H1 (cell line): ENCODE measurements at regions not wholly inside any gene's neighbourhood (a gene's known extent, or its start where the extent isn't known, plus 50 kb on each side); places are given as distances from the start of the nearest gene placed in this dataset.

Experiments
- CTCF ChIA-PET: fragments of 300-600 bp; sonication (Branson Sonifier 250); formaldehyde crosslinking; loops from one replicate; lab custom pipeline; 2021; ENCODE audit not compliant: partially characterized antibody; lab: Charles Lee
- POLR2A ChIA-PET: fragments of 300-600 bp; sonication (Branson Sonifier 250); formaldehyde crosslinking; loops from one replicate; lab custom pipeline; 2021; ENCODE audit warnings: inconsistent platforms; ENCODE audit not compliant: partially characterized antibody; lab: Charles Lee
- DNase-seq, 2 experiments: peaks; one replicate each; pipeline versions ENCODE4 v3.0.0 to v3.0.0-alpha.2; 2010 to 2022; ENCODE audit warnings: low spot score in 2 of 2, low read depth in 1 of 2, mixed read lengths in 1 of 2
- FAIRE-seq: peaks from 2 replicates; lab custom pipeline; 2011; peaks lifted over from hg19 to GRCh38; lab: Jason Lieb, UNC
- H2AFZ ChIP-seq: 2 replicates; pipeline ENCODE4 v1.8.1; 2012; ENCODE audit warnings: low read length, inconsistent platforms
- H2AK5ac ChIP-seq: 2 replicates; pipeline ENCODE4 v1.6.1; 2013; ENCODE audit warnings: low read depth, low read length
- H2BK120ac ChIP-seq: replicated peaks from 2 replicates; pipeline ENCODE3; 2013; ENCODE audit warnings: low read depth, low read length, inconsistent platforms
- H2BK12ac ChIP-seq: 2 replicates; pipeline ENCODE4 v1.6.1; 2013; ENCODE audit warnings: low read depth, low read length
- H2BK15ac ChIP-seq: 2 replicates; pipeline ENCODE4 v1.6.1; 2013; ENCODE audit warnings: low read length
- H2BK20ac ChIP-seq: 2 replicates; pipeline ENCODE4 v1.6.1; 2013; ENCODE audit warnings: low read length
- H2BK5ac ChIP-seq: 2 replicates; pipeline ENCODE4 v1.6.1; 2013; ENCODE audit warnings: low read depth, low read length
- H3K14ac ChIP-seq: 2 replicates; pipeline ENCODE4 v1.6.1; 2013; ENCODE audit warnings: inconsistent platforms; ENCODE audit not compliant: insufficient read length
- H3K18ac ChIP-seq: 2 replicates; pipeline ENCODE4 v1.6.1; 2013; ENCODE audit warnings: low read length; ENCODE audit errors: extremely low read depth
- H3K23ac ChIP-seq: 2 replicates; pipeline ENCODE4 v1.6.1; 2013; ENCODE audit warnings: inconsistent platforms; ENCODE audit not compliant: insufficient read length
- H3K23me2 ChIP-seq: 2 replicates; pipeline ENCODE4 v1.6.1; 2013; ENCODE audit warnings: low read depth, low read length
- H3K27ac ChIP-seq: 2 replicates; pipeline ENCODE4 v1.6.1; 2011; ENCODE audit warnings: low read depth, low read length, inconsistent platforms
- H3K27me3 ChIP-seq, 4 experiments: replicated peaks in 1 of 4; 1 replicate in 1 of 4; 2 replicates in 3 of 4; pipeline versions ENCODE4 v1.6.1 to v1.8.1; 2011 to 2013; ENCODE audit warnings: low read length in 3 of 4, mild to moderate bottlenecking in 3 of 4, inconsistent platforms in 2 of 4, mixed read lengths in 2 of 4, moderate library complexity in 1 of 4; ENCODE audit not compliant: control insufficient read depth in 3 of 4, insufficient read depth in 3 of 4; ENCODE audit errors: extremely low read depth in 1 of 4
- H3K36me3 ChIP-seq, 4 experiments: 2 replicates each; pipeline versions ENCODE4 v1.6.1 to v1.8.1; 2011 to 2013; ENCODE audit warnings: mild to moderate bottlenecking in 4 of 4, low read length in 3 of 4, moderate library complexity in 2 of 4, control low read depth in 1 of 4, inconsistent platforms in 1 of 4; ENCODE audit not compliant: insufficient read depth in 4 of 4, control insufficient read depth in 2 of 4
- H3K4ac ChIP-seq: replicated peaks from 2 replicates; pipeline ENCODE3; 2013; ENCODE audit warnings: low read length, low read depth, mixed read lengths, inconsistent platforms; ENCODE audit not compliant: insufficient read length
- H3K4me1 ChIP-seq, 4 experiments: replicated peaks in 1 of 4; 1 replicate in 1 of 4; 2 replicates in 3 of 4; pipeline versions ENCODE4 v1.6.1 to v1.8.1; 2011 to 2013; ENCODE audit warnings: low read length in 3 of 4, inconsistent platforms in 2 of 4, mixed read lengths in 1 of 4; ENCODE audit not compliant: insufficient read depth in 4 of 4, control insufficient read depth in 3 of 4
- H3K4me2 ChIP-seq, 2 experiments: 2 replicates each; pipeline versions ENCODE4 v1.6.1 to v1.8.1; 2011 to 2013; ENCODE audit warnings: low read depth in 2 of 2, low read length in 2 of 2, control low read depth in 1 of 2, inconsistent platforms in 1 of 2, mild to moderate bottlenecking in 1 of 2; ENCODE audit not compliant: insufficient read depth in 1 of 2
- H3K4me3 ChIP-seq, 4 experiments: fragments of 200-600, 300-600 bp in 1 of 4; sonication (generic), shearing (Covaris generic), sonication (Bioruptor Twin) in 1 of 4; 2 replicates each; pipeline versions ENCODE4 v1.5.1 to v1.8.1; 2011 to 2016; ENCODE audit warnings: low read length in 4 of 4, low read depth in 3 of 4, control low read depth in 2 of 4, inconsistent platforms in 2 of 4, mild to moderate bottlenecking in 2 of 4, mixed read lengths in 1 of 4, moderate library complexity in 1 of 4; ENCODE audit not compliant: insufficient read depth in 2 of 4; ENCODE audit errors: extremely low read depth in 1 of 4
- H3K56ac ChIP-seq: replicated peaks from 2 replicates; pipeline ENCODE3; 2013; ENCODE audit warnings: low read depth, mild to moderate bottlenecking, mixed read lengths, low read length, inconsistent platforms; ENCODE audit not compliant: insufficient read length
- H3K79me1 ChIP-seq: 2 replicates; pipeline ENCODE4 v1.6.1; 2013; ENCODE audit warnings: low read depth, low read length, control low read depth
- H3K79me2 ChIP-seq, 2 experiments: 2 replicates each; pipeline versions ENCODE4 v1.6.1 to v1.8.1; 2012 to 2013; ENCODE audit warnings: low read length in 2 of 2, mild to moderate bottlenecking in 2 of 2, inconsistent platforms in 1 of 2; ENCODE audit not compliant: insufficient read depth in 2 of 2, control insufficient read depth in 1 of 2
- H3K9ac ChIP-seq, 4 experiments: replicated peaks in 1 of 4; 1 replicate in 1 of 4; 2 replicates in 3 of 4; pipeline versions ENCODE4 v1.6.1 to v1.8.1; 2011 to 2013; ENCODE audit warnings: low read depth in 3 of 4, low read length in 3 of 4, control low read depth in 2 of 4, mild to moderate bottlenecking in 2 of 4, moderate library complexity in 2 of 4, inconsistent platforms in 1 of 4; ENCODE audit errors: extremely low read depth in 1 of 4
- H3K9me3 ChIP-seq, 2 experiments: 2 replicates each; pipeline versions ENCODE4 v1.6.1 to v1.8.1; 2012 to 2013; ENCODE audit warnings: mild to moderate bottlenecking in 2 of 2, moderate library complexity in 2 of 2, control low read depth in 1 of 2, inconsistent platforms in 1 of 2, low read depth in 1 of 2, low read length in 1 of 2, mixed read lengths in 1 of 2; ENCODE audit not compliant: insufficient read depth in 2 of 2
- H4K20me1 ChIP-seq, 2 experiments: replicated peaks in 1 of 2; 2 replicates each; pipeline versions ENCODE3 to v1.8.1; 2011 to 2013; ENCODE audit warnings: inconsistent platforms in 2 of 2, low read length in 2 of 2, mild to moderate bottlenecking in 1 of 2; ENCODE audit not compliant: insufficient read depth in 2 of 2, control insufficient read depth in 1 of 2
- H4K5ac ChIP-seq: 2 replicates; pipeline ENCODE4 v1.6.1; 2013; ENCODE audit warnings: low read length, low read depth, mixed read lengths, inconsistent platforms; ENCODE audit not compliant: insufficient read length
- H4K8ac ChIP-seq: 2 replicates; pipeline ENCODE4 v1.8.0; 2013; ENCODE audit warnings: mild to moderate bottlenecking, moderate library complexity, low read length, inconsistent platforms; ENCODE audit not compliant: insufficient read depth; ENCODE audit errors: extremely low read depth
- H4K91ac ChIP-seq: replicated peaks from 2 replicates; pipeline ENCODE3; 2013; ENCODE audit warnings: low read length, mixed read lengths, inconsistent platforms; ENCODE audit not compliant: insufficient read length
- ATF2 ChIP-seq: IDR thresholded peaks from 2 replicates; pipeline ENCODE4 v1.6.1; 2012; ENCODE audit warnings: low read length, inconsistent platforms
- BCL11A ChIP-seq, 2 experiments: IDR thresholded peaks; one replicate each; pipeline ENCODE4 v1.6.1; 2011; ENCODE audit warnings: low read depth in 2 of 2, low read length in 2 of 2, mild to moderate bottlenecking in 2 of 2
- HDAC2 ChIP-seq, 2 experiments: fragments of 300-600 bp in 1 of 2; sonication (generic) in 1 of 2; IDR thresholded peaks; 2 replicates each; pipeline ENCODE4 v1.6.1; 2011 to 2012; ENCODE audit warnings: low read depth in 2 of 2, low read length in 2 of 2, mild to moderate bottlenecking in 2 of 2, moderate library complexity in 2 of 2, borderline replicate concordance in 1 of 2, inconsistent platforms in 1 of 2
- NANOG ChIP-seq: IDR thresholded peaks from 2 replicates; pipeline ENCODE4 v1.6.1; 2011; ENCODE audit warnings: low read length, low read depth, mild to moderate bottlenecking, inconsistent platforms; ENCODE audit not compliant: insufficient read depth, poor library complexity, severe bottlenecking
- NRF1 ChIP-seq: IDR thresholded peaks from 2 replicates; pipeline ENCODE4 v1.6.1; 2011; ENCODE audit warnings: mild to moderate bottlenecking, low read depth, low read length, improper control_type of control experiment
- PHF8 ChIP-seq: fragments of 200-600 bp; sonication (generic); conservative IDR thresholded peaks from 2 replicates; pipeline ENCODE4 v1.7.1; 2012; ENCODE audit warnings: low read depth, mild to moderate bottlenecking, inconsistent platforms, low read length, moderate library complexity
- RXRA ChIP-seq: IDR thresholded peaks from 2 replicates; pipeline ENCODE4 v1.6.1; 2011; ENCODE audit warnings: low read depth, mild to moderate bottlenecking, low read length, moderate library complexity; ENCODE audit not compliant: insufficient read depth
- SIN3A ChIP-seq, 2 experiments: IDR thresholded peaks in 1 of 2; conservative IDR thresholded peaks in 1 of 2; 2 replicates each; pipeline ENCODE4 v1.6.1; 2011 to 2012; ENCODE audit warnings: low read length in 2 of 2, improper control_type of control experiment in 1 of 2, low read depth in 1 of 2, mild to moderate bottlenecking in 1 of 2
- SP4 ChIP-seq: IDR thresholded peaks from 2 replicates; pipeline ENCODE4 v1.6.1; 2012; ENCODE audit warnings: low read length, inconsistent platforms
- WGBS, 2 experiments: shearing (Covaris generic) in 1 of 2; methylation state at CpG; one replicate each; pipeline versions ENCODE4 v1.1.6 to v1.1.7; 2013 to 2015; ENCODE audit warnings: low lambda C conversion rate in 2 of 2, mixed read lengths in 2 of 2, inconsistent platforms in 1 of 2, low coverage in 1 of 2, missing lambda C conversion rate in 1 of 2; ENCODE audit not compliant: insufficient replicate concordance in 2 of 2, insufficient coverage in 1 of 2, insufficient read length in 1 of 2; ENCODE audit errors: extremely low coverage in 1 of 2, missing lambda C conversion rate in 1 of 2; 5-methylcytosine and 5-hydroxymethylcytosine counted together

GRCh38 chr5:129244478-129244877 is 149.9 kb downstream of the ISOC1 start:
- Histone ChIP-seq H2BK5ac (no peak overlapping the region), H3K14ac (no peak overlapping the region), H3K18ac (no peak overlapping the region), H2AK5ac (no peak overlapping the region), H3K9me3 (no peaks in the 10 kb centered on the region), H2BK15ac (no peak overlapping the region), H2BK12ac (no peak overlapping the region), H4K5ac (no peak overlapping the region), H3K79me1 (no peaks in the 10 kb centered on the region), H3K4me1 (no peaks in the 10 kb centered on the region), H3K9ac (no peak overlapping the region), H3K56ac (no peak overlapping the region), H3K23me2 (no peaks in the 10 kb centered on the region), H3K4me2 (no peak overlapping the region), H4K8ac (no peak overlapping the region), H4K20me1 (no peaks in the 10 kb centered on the region), H3K4me3 (no peak overlapping the region), H2BK120ac (no peak overlapping the region), H3K79me2 (no peaks in the 10 kb centered on the region), H2BK20ac (no peak overlapping the region), H3K27me3 (no peaks in the 10 kb centered on the region), H3K36me3 (no peaks in the 10 kb centered on the region), H3K23ac (no peak overlapping the region), H3K27ac (no peak overlapping the region), H4K91ac (no peak overlapping the region), H2AFZ (no peak overlapping the region), H3K4ac (no peak overlapping the region)
- CTCF ChIA-PET: interaction anchor here (0.6 kb wide), 1 partner anchor 607 kb away, joined by 3 read pairs; no protein-coding TSS in a partner anchor
- WGBS, 2 experiments: 94% methylated on average over 1 of the region's 1 CpG; no CpG with 5 or more reads in 1 of the 2 experiments
- FAIRE-seq (no peak), DNase-seq (no peak)
- POLR2A ChIA-PET: no interaction called here
- TF ChIP-seq SP4 (no peak), ATF2 (no peak), BCL11A (IDR thresholded peaks at IDR 0.05; ENCODE audit: low read depth in 2 of 2, low read length in 2 of 2) (no peak), NANOG (no peak), PHF8 (no peak), SIN3A (conservative IDR thresholded peaks at IDR 0.05 in 1 of 2, IDR thresholded peaks at IDR 0.05 in 1 of 2; ENCODE audit: low read depth in 1 of 2, low read length in 2 of 2) (no peak), HDAC2 (IDR thresholded peaks at IDR 0.05; ENCODE audit: borderline replicate concordance in 1 of 2, low read depth in 2 of 2, low read length in 2 of 2) (no peak), NRF1 (no peak), RXRA (no peak)
